ENCODE measurements at regions not wholly inside any gene's neighbourhood (a gene's known extent, or its start where the extent isn't known, plus 50 kb on each side); places are given as distances from the start of the nearest gene placed in this dataset.

GRCh38 chr10:78903341-78903940, 165.3 kb upstream of the ZMIZ1 start:
- Histone ChIP-seq H3K27me3 (ENCODE audit: low read depth) (no peaks in the 10 kb centered on the region), H3K4me1 (no peaks in the 10 kb centered on the region), H3K36me3 (replicated peaks) (no peaks in the 10 kb centered on the region), H3K4me3 (no peak overlapping the region), H3K9me3 (no peaks in the 10 kb centered on the region)
- in situ Hi-C loops (cut with MboI; ENCODE audit: low sequenced_read_pairs), result no loop called here
- no peak for DNase-seq (ENCODE audit: low spot score in 2 of 2)

GRCh38 chr10:78904196-78904595, 164.6 kb upstream of the ZMIZ1 start:
- DNase-seq (ENCODE audit: low spot score in 2 of 2), result no peak
- no peaks in the 10 kb centered on the region for H3K27me3 ChIP-seq (ENCODE audit: low read depth)
- no peaks in the 10 kb centered on the region for H3K9me3 ChIP-seq
- H3K36me3 ChIP-seq (replicated peaks), result no peaks in the 10 kb centered on the region
- H3K4me3 ChIP-seq, result no peak overlapping the region
- no peaks in the 10 kb centered on the region for H3K4me1 ChIP-seq
- in situ Hi-C loops (cut with MboI; ENCODE audit: low sequenced_read_pairs), result no loop called here

- DNase-seq (ENCODE audit: low spot score in 2 of 2), result no peak
- H3K4me1 ChIP-seq, result no peaks in the 10 kb centered on the region
- H3K9me3 ChIP-seq, result no peaks in the 10 kb centered on the region
- no peaks in the 10 kb centered on the region for H3K27me3 ChIP-seq (ENCODE audit: low read depth)
- H3K4me3 ChIP-seq, result no peak overlapping the region
- H3K36me3 ChIP-seq (replicated peaks), result no peaks in the 10 kb centered on the region
- in situ Hi-C loops (cut with MboI; ENCODE audit: low sequenced_read_pairs), result no loop called here
Measured at GRCh38 chr10:78905015-78905956, 163.5 kb upstream of the ZMIZ1 start.

GRCh38 chr10:78905957-78906308, 162.8 kb upstream of the ZMIZ1 start:
- peak in 1 of 2 experiments; percentile 47 for DNase-seq (ENCODE audit: low spot score in 2 of 2)
- no peaks in the 10 kb centered on the region for H3K27me3 ChIP-seq (ENCODE audit: low read depth)
- H3K4me1 ChIP-seq, result no peaks in the 10 kb centered on the region
- no peaks in the 10 kb centered on the region for H3K36me3 ChIP-seq (replicated peaks)
- no peaks in the 10 kb centered on the region for H3K9me3 ChIP-seq
- no peak overlapping the region for H3K4me3 ChIP-seq
- in situ Hi-C loops (cut with MboI; ENCODE audit: low sequenced_read_pairs), result no loop called here

GRCh38 chr10:78906734-78907390, 161.9 kb upstream of the ZMIZ1 start:
- no peak for DNase-seq (ENCODE audit: low spot score in 2 of 2)
- H3K4me1 ChIP-seq, result no peaks in the 10 kb centered on the region
- no peaks in the 10 kb centered on the region for H3K27me3 ChIP-seq (ENCODE audit: low read depth)
- H3K9me3 ChIP-seq, result no peaks in the 10 kb centered on the region
- in situ Hi-C loops (cut with MboI; ENCODE audit: low sequenced_read_pairs), result no loop called here
- H3K4me3 ChIP-seq, result no peak overlapping the region
- no peaks in the 10 kb centered on the region for H3K36me3 ChIP-seq (replicated peaks)

GRCh38 chr10:78907551-78908211, 161.1 kb upstream of the ZMIZ1 start:
- in situ Hi-C loops (cut with MboI; ENCODE audit: low sequenced_read_pairs), result no loop called here
- Histone ChIP-seq H3K9me3 (no peaks in the 10 kb centered on the region), H3K4me1 (no peaks in the 10 kb centered on the region), H3K27me3 (ENCODE audit: low read depth) (no peaks in the 10 kb centered on the region), H3K4me3 (no peak overlapping the region), H3K36me3 (replicated peaks) (no peaks in the 10 kb centered on the region)
- no peak for DNase-seq (ENCODE audit: low spot score in 2 of 2)

- DNase-seq (ENCODE audit: low spot score in 2 of 2), result no peak
- H3K9me3 ChIP-seq, result no peaks in the 10 kb centered on the region
- H3K4me1 ChIP-seq, result peaks cover 10% of the 10 kb centered on the region
- no peak overlapping the region for H3K4me3 ChIP-seq
- no peaks in the 10 kb centered on the region for H3K27me3 ChIP-seq (ENCODE audit: low read depth)
- H3K36me3 ChIP-seq (replicated peaks), result no peaks in the 10 kb centered on the region
- in situ Hi-C loops (cut with MboI; ENCODE audit: low sequenced_read_pairs), result no loop called here
Measured at GRCh38 chr10:78909221-78909620, 159.5 kb upstream of the ZMIZ1 start.

GRCh38 chr10:78910021-78910420, 158.7 kb upstream of the ZMIZ1 start:
- H3K4me3 ChIP-seq, result no peak overlapping the region
- H3K36me3 ChIP-seq (replicated peaks), result no peaks in the 10 kb centered on the region
- in situ Hi-C loops (cut with MboI; ENCODE audit: low sequenced_read_pairs), result no loop called here
- H3K27me3 ChIP-seq (ENCODE audit: low read depth), result no peaks in the 10 kb centered on the region
- DNase-seq (ENCODE audit: low spot score in 2 of 2), result no peak
- H3K9me3 ChIP-seq, result no peaks in the 10 kb centered on the region
- peaks cover 18% of the 10 kb centered on the region for H3K4me1 ChIP-seq

- H3K4me1 ChIP-seq, result peaks cover 21% of the 10 kb centered on the region
- H3K27me3 ChIP-seq (ENCODE audit: low read depth), result no peaks in the 10 kb centered on the region
- in situ Hi-C loops (cut with MboI; ENCODE audit: low sequenced_read_pairs), result no loop called here
- H3K9me3 ChIP-seq, result no peaks in the 10 kb centered on the region
- no peak for DNase-seq (ENCODE audit: low spot score in 2 of 2)
- H3K36me3 ChIP-seq (replicated peaks), result no peaks in the 10 kb centered on the region
- no peak overlapping the region for H3K4me3 ChIP-seq
Measured at GRCh38 chr10:78910476-78910875, 158.3 kb upstream of the ZMIZ1 start.

- Histone ChIP-seq H3K4me3 (no peak overlapping the region), H3K4me1 (peaks cover 23% of the 10 kb centered on the region), H3K36me3 (replicated peaks) (no peaks in the 10 kb centered on the region), H3K27me3 (ENCODE audit: low read depth) (no peaks in the 10 kb centered on the region), H3K9me3 (no peaks in the 10 kb centered on the region)
- no peak for DNase-seq (ENCODE audit: low spot score in 2 of 2)
- in situ Hi-C loops (cut with MboI; ENCODE audit: low sequenced_read_pairs), result no loop called here
Measured at GRCh38 chr10:78910886-78911285, 157.9 kb upstream of the ZMIZ1 start.

- no peaks in the 10 kb centered on the region for H3K36me3 ChIP-seq (replicated peaks)
- H3K27me3 ChIP-seq (ENCODE audit: low read depth), result no peaks in the 10 kb centered on the region
- H3K9me3 ChIP-seq, result no peaks in the 10 kb centered on the region
- no peak for DNase-seq (ENCODE audit: low spot score in 2 of 2)
- H3K4me3 ChIP-seq, result no peak overlapping the region
- peaks cover 23% of the 10 kb centered on the region for H3K4me1 ChIP-seq
- in situ Hi-C loops (cut with MboI; ENCODE audit: low sequenced_read_pairs), result no loop called here
Measured at GRCh38 chr10:78911533-78912340, 157.0 kb upstream of the ZMIZ1 start.

GRCh38 chr10:78912361-78913218, 156.2 kb upstream of the ZMIZ1 start:
- Histone ChIP-seq H3K9me3 (no peaks in the 10 kb centered on the region), H3K4me1 (peaks cover 23% of the 10 kb centered on the region), H3K36me3 (replicated peaks) (no peaks in the 10 kb centered on the region), H3K27me3 (ENCODE audit: low read depth) (no peaks in the 10 kb centered on the region), H3K4me3 (no peak overlapping the region)
- DNase-seq (ENCODE audit: low spot score in 2 of 2), result no peak
- in situ Hi-C loops (cut with MboI; ENCODE audit: low sequenced_read_pairs), result no loop called here

Data from HAP-1 (cell line).